ENCODE measurements at regions not wholly inside any gene's neighbourhood (a gene's known extent, or its start where the extent isn't known, plus 50 kb on each side); places are given as distances from the start of the nearest gene placed in this dataset.

GRCh38 chr2:147642765-147643164, 202.1 kb upstream of the ACVR2A start:
- no peaks in the 10 kb centered on the region for H3K4me1 ChIP-seq (ENCODE audit: control insufficient read depth in 1 of 2, insufficient read depth in 2 of 2, low read length in 2 of 2)
- no peak overlapping the region for H3K27ac ChIP-seq (ENCODE audit: low read depth, low read length)
- CTCF ChIA-PET: no interaction called here
- BruUV-seq (replicated peaks): no TSS peak
- no peak overlapping the region for H3K9ac ChIP-seq (ENCODE audit: low read length)
- intact Hi-C loops (cut with micrococcal nuclease): no loop called here
- H3K4me3 ChIP-seq (replicated peaks in 1 of 2; ENCODE audit: low read depth in 1 of 2, low read length in 2 of 2): no peak overlapping the region
- no peak overlapping the region for H2AFZ ChIP-seq (ENCODE audit: low read depth, low read length, poor library complexity, severe bottlenecking)
- no peak for TF ChIP-seq CTCF (IDR thresholded peaks at IDR 0.05 in 2 of 3, conservative IDR thresholded peaks at IDR 0.05 in 1 of 3; ENCODE audit: borderline replicate concordance in 1 of 3, insufficient read depth in 1 of 3, low read depth in 2 of 3, low read length in 2 of 3)
- no peak for TF ChIP-seq FOSL1 (IDR thresholded peaks at IDR 0.05; ENCODE audit: low read depth)
- no peak for TF ChIP-seq ATF3 (IDR thresholded peaks at IDR 0.05)
- no peak for TF ChIP-seq TCF7L2 (IDR thresholded peaks at IDR 0.05; ENCODE audit: borderline replicate concordance, extremely low read depth, insufficient read depth, insufficient read length)
- no peak for TF ChIP-seq JUND (IDR thresholded peaks at IDR 0.05)
- no peak for TF ChIP-seq YY1 (IDR thresholded peaks at IDR 0.05; ENCODE audit: extremely low read depth, insufficient replicate concordance, low read depth, low read length)
- no peak for TF ChIP-seq POLR2A (IDR thresholded peaks at IDR 0.05; ENCODE audit: borderline replicate concordance, extremely low read depth, insufficient read depth, insufficient read length)
- TF ChIP-seq REST (IDR thresholded peaks at IDR 0.05; ENCODE audit: low read depth): no peak
- no peak for TF ChIP-seq ZNF274 (IDR thresholded peaks at IDR 0.05; ENCODE audit: low read depth, low read length)
- no peak for TF ChIP-seq ELF1 (IDR thresholded peaks at IDR 0.05; ENCODE audit: borderline replicate concordance, low read depth)
- no peak for TF ChIP-seq SIN3A (IDR thresholded peaks at IDR 0.05; ENCODE audit: low read depth)
- no peak for TF ChIP-seq EZH2phosphoT487 (IDR thresholded peaks at IDR 0.05; ENCODE audit: borderline replicate concordance)
- TF ChIP-seq EZH2 (IDR thresholded peaks at IDR 0.05): no peak
- no peak for TF ChIP-seq RAD21 (IDR thresholded peaks at IDR 0.05; ENCODE audit: low read depth)
- no peak for TF ChIP-seq SP1 (IDR thresholded peaks at IDR 0.05; ENCODE audit: low read depth)
- TF ChIP-seq POLR2AphosphoS5 (IDR thresholded peaks at IDR 0.05; ENCODE audit: low read depth, low read length): no peak
- TF ChIP-seq CBX3 (IDR thresholded peaks at IDR 0.05; ENCODE audit: low read depth): no peak
- TF ChIP-seq EGR1 (IDR thresholded peaks at IDR 0.05; ENCODE audit: low read depth): no peak
- TF ChIP-seq CEBPB (IDR thresholded peaks at IDR 0.05; ENCODE audit: low read depth): no peak
- no peaks in the 10 kb centered on the region for H3K9me3 ChIP-seq (ENCODE audit: control insufficient read depth in 1 of 2, insufficient read depth in 1 of 2, low read depth in 1 of 2, low read length in 2 of 2)
- no peaks in the 10 kb centered on the region for H4K20me1 ChIP-seq (ENCODE audit: insufficient read depth)
- POLR2A ChIA-PET: no interaction called here
- no peaks in the 10 kb centered on the region for H3K36me3 ChIP-seq (ENCODE audit: control insufficient read depth in 1 of 2, insufficient read depth in 2 of 2, low read length in 2 of 2)
- no peak overlapping the region for H3K4me2 ChIP-seq (ENCODE audit: low read length)
- DNase-seq (ENCODE audit: low read depth, low spot score): no peak
- H3K79me2 ChIP-seq (ENCODE audit: insufficient read depth, low read length): no peaks in the 10 kb centered on the region
- RAD21 ChIA-PET (ENCODE audit: low non-redundant PET in 1 of 2, low total read pairs in 2 of 2, uncharacterized antibody in 2 of 2, unreplicated experiment in 2 of 2): no interaction called here
- no peak for ATAC-seq
- H3K27me3 ChIP-seq (ENCODE audit: insufficient read depth, low read length): no peaks in the 10 kb centered on the region
- no peaks in the 10 kb centered on the region for H3K9me2 ChIP-seq (ENCODE audit: insufficient read depth)
